NCI-H1436 (cell line): ENCODE measurements at regions not wholly inside any gene's neighbourhood (a gene's known extent, or its start where the extent isn't known, plus 50 kb on each side); places are given as distances from the start of the nearest gene placed in this dataset.
"Not testable (repeated sequence)": the region's sequence is repeated elsewhere in the genome, so short reads cannot be mapped to it uniquely, and the experiment has no call there.

Experiments used
- DNase-seq: peaks from one replicate; lab custom pipeline; 2025; lab: John Stamatoyannopoulos, UW

DNA sequence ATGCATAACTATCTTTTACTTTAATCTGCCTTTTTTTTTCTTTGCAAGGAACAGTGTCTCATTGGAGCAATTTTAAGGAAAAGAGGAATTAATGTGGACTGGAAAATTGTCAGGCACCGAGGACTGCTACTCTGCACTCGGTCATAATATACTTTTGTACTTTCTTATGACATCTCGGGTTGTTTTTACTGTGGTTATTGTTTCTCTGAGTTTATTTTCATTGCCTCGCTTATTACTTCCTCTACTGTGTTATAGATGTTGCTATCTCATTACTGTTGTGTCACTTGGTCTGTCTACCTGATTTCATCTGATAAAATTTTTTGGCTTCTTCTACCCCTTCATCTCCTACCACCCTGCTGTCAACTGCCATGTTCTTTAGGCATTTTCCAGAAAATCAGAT lies 213.5 kb upstream of the POU1F1 start:
- no peak for DNase-seq

DNA sequence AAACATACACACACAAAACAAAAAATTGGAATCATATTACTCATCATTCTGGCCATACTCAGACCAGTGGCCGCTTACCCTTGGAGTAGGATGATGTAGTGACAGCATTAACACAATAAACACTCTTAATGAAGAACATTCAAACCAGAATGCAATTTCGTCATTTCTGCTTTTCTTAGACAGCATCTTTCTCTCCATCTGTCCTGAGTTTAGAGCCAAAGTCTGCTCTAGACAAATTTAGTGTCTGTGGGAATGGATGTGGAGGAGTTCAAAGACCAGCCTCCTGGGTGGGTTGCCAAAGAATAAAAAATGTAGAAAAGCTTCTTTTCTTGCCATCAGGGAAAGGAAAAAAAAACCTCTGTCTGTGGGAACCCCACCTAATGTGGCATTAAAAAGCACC lies 212.4 kb upstream of the POU1F1 start:
- DNase-seq, result no peak

DNA sequence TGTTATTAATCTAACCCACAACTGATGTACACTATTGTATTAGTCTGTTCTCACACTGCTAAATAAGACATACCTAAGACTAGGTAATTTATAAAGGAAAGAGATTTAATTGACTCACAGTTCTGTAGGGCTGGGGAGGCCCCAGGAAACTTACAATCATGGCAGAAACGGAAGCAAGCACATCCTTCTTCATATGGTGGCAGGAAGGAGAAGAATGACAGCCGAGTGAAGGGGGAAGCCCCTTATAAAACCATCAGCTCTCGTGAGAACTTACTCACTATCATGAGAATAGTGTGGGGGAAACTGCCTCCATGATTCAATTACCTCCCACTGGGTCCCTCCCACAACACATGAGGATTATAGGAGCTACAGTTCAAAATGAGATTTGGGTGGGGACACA lies 210.3 kb upstream of the POU1F1 start:
- DNase-seq, result not testable (repeated sequence)

DNA sequence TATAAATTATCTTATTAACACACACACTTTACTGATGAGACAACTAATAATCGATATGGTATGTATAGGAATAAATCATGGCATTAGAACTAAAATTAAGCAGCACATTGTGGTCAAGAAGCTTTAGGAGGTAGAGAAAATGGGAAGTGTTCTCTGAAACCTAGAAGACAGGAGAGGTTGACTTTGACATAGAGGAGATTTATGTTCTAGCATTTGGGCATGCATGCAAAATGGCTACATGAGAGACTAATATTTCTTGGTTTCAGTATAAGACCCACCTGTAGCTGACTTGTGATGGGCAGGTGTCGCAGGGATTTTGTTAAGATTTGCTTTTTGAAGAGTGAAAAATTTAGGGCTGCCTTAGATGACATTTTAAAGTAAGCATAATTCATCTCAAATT lies 209.7 kb upstream of the POU1F1 start:
- no peak for DNase-seq

DNA sequence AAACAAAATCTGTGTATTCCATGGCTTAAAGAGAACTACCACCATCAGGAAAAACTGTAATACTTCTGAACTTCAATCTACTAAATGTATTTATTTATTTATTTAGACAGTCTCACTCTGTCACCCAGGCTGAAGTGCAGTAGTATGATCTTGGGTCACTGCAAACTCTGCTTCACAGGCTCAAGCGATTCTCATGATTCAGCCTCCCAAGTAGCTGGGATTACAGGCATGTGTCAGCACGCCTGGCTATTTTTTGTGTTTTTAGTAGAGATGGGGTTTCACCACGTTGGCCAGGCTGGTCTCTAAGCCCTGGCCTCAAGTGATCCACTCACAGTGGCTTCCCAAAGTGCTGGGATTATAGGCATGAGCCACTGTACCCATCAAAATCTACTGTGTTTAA lies 202.3 kb upstream of the POU1F1 start:
- DNase-seq, result no peak

DNA sequence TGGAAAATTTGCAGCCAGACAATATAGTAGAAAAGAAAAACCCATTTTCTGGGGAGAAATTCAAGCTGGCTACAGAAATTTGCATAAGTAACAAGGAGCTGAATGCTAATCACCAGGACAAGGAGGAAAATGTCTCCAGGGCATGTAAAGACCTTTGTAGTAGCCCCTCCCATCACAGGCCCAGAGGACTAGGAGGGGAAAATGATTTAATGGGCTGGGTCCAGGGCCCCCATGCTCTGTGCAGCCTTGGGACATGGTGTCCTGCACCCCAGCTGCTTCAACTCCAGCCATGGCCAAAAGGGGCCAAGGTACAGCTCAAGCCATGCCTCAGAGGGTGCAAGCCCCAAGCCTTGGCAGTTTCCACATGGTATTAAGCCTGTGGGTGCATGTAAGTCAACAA lies 197.6 kb upstream of the POU1F1 start:
- DNase-seq, result no peak

DNA sequence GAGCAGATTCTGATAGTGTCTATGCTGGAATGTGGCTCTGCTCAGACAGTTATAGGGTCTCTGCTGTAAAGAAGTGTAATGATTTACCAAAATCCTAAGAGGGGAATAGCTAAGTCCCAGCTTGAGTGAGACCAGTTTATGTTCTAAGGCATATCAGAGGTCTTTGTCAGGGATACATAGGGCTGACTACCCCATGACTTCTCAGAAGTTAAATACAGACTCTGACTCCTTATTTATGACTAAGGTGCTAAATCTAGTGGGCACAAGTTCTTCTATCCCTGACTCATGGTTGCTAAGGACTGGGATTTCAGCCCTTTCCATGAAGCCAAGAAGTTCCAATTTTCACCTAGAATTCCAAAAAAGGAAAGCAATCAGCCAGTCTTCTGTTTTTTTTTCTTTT lies 192.6 kb upstream of the POU1F1 start:
- DNase-seq, result no peak

DNA sequence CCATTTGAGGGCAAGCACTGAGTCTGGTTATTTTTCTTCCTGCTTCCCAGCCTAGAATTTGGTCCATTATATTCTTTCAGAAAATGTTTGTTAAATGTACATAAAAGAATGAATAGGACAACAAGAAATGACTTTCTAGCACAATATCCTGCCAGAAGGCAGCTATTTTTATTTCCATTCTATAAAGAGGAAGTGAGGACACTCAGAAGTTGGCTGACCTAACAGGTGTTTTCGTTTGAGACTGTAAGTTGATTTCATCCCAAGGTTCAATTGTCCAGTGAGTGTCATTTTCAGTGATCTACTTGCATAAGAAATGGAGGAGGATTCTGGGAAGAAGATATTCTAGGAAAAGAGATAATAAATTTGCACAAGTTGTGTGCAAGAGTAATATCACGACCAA lies 191.9 kb upstream of the POU1F1 start:
- no peak for DNase-seq

DNA sequence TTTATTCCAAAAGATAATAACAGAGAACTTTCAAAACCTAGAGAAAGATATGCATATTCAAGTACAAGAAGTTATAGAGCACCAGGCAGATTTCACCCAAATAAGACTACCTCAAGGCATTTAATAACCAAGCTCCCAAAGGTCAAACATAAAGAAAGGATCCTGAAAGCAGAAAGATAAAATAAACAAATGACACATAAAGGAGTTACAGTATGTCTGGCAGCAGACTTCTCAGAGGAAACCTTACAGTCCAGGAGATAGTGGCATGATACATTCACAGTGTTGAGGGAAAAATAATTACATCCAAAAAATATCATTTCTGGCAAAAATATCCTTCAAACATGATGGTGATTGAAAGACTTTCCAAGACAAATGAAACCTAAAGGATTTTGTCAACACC lies 185.8 kb upstream of the POU1F1 start:
- DNase-seq, result no peak

DNA sequence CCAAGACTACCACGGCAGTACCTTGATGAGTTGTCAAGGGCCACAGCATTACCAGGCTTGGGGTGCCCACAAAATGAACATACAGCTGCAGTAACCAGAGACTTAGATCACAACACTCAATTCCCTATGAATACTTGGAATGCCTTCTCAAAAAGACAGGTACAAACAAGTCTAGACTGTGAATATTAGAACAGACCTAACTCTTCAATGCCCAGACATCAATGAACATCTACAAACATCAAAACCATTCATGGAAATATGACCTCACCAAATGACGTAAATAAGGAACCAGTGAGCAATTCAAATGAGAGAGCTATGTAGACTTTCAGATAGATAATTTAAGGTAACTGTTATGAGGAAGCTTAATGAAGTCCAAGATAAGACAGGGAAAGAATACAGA lies 185.1 kb upstream of the POU1F1 start:
- DNase-seq, result no peak

DNA sequence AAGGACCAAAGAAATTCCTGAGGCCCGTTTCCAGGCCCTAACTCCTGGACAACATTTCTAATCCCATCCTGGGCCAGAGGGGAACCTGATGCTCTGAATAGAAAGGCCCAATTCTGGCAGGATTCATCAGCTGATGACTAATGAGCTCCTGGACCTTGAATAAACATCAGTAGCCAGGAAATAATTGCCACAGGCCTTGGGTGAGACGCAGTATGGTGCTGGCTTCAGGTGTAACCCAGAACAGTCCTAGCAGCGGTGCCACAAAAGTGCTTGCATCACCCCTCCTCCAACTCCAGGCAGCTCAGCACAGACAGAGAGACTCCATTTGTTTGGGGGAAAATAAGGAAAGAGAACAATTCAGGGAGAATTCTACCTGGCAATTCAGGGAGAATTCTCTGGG lies 184.7 kb upstream of the POU1F1 start:
- DNase-seq, result no peak

DNA sequence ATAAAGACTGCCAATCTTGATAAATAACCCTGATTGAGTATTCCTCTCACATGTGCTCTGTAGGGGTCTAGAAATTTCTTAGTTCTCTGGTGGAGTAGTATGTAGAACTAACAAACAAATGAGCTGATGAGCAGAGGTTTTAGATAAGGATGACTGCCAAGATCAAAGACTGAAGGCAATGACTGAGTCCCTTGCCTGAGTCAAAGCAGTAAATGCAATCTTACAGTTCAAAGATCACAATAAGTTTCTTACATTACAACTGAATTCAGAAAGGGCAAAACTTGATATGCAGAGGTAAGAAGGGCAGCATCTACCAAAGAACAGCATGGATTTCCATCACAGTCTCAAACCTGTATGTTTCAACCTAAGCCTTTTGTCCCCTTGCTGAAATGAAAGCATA lies 172.2 kb upstream of the POU1F1 start:
- DNase-seq, result no peak

DNA sequence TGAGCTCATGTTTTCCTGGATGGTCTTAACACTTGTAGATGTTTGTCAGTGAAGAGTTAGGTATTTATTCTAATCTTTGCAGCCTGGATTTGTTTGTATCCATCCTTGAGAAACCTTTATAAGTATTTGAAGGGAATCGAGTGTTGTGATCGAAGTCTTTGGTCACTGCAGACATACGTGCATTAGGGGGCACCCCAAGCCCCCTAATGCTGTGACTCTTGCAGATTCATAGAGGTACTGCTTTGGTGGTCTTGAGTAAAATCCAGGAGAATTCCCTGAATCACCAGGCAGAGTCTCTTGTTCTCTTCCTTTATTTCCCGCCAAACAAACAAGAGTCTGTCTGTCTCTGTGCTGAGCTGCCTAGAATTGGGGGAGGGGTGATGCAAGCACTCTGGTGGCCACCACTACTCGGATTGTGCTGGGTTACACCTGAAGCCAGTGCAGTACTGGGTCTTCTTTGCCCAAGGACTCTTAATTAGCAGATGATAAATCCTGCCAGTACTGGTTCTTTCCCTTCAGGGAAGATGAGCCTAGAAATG lies 170.5 kb upstream of the POU1F1 start:
- no peak for DNase-seq

DNA sequence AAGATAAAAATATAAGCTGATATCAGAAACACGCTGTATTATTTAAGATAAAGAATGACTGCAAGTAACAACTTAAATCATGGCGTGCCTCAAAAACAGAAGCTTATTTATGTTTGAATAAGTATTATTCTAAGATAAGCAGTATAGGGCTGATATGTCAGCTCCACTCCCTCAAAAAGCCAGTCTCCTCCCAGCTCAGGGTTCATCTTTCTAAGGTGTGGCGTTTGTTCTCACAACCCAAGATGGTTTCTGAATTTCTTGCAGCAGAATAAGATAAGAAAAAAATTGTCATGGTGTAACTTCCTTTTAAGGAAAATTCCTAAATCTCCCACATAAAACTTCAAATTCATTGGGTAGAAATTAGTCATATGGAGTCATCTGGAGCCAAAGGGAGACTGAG lies 166.1 kb upstream of the POU1F1 start:
- no peak for DNase-seq

DNA sequence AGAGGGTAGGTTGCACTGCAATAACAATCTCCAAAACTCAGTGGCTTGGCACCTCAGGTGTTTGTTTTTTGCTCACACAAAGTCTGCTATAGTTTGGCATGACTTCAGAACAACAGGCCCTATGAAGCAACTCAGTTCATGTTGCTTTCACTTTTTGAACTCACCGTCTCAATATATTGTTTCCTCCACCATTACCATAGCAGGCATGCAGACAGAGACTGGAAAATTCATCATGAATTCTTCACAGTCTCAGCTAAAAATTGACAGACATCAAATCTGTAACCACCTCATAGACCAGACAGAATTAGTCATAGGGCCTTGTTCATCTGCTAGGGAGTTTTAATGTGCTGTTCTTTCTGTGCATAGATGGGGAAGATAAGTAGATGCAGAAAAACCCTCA lies 161.4 kb upstream of the POU1F1 start:
- no peak for DNase-seq

DNA sequence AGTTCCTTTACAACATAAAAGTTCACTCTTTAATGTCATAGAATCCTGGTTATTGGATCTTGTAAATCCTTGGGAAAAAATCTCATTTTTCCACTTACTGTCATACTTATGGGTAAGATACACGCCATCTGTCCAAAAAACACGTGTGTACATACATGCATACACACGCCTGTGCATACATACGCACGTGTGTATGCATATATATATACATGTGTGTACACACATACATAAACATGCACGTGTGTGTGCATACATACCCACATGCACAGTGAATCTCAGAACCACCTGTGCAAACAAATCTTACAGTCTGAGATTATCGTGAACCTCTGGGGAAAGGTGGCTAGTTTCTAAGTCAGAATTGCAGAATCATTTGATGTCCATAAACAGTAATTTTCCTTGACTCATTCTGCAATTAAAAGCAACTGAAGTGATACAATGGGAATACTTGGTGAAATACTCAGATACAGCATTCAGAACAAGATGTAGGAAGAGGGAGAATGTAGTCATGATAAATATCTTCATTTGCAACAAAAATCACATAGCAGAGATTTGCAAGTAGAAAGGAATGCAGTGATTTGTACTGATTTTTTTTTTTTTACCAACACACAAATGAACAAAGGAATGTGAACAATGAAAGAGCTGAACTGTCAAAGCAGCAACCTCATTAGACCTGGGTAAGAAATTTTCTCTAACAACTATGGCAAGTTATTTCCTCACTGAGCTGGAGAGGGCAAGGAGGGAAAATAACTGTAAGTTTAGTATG lies 160.6 kb upstream of the POU1F1 start:
- DNase-seq, result no peak

DNA sequence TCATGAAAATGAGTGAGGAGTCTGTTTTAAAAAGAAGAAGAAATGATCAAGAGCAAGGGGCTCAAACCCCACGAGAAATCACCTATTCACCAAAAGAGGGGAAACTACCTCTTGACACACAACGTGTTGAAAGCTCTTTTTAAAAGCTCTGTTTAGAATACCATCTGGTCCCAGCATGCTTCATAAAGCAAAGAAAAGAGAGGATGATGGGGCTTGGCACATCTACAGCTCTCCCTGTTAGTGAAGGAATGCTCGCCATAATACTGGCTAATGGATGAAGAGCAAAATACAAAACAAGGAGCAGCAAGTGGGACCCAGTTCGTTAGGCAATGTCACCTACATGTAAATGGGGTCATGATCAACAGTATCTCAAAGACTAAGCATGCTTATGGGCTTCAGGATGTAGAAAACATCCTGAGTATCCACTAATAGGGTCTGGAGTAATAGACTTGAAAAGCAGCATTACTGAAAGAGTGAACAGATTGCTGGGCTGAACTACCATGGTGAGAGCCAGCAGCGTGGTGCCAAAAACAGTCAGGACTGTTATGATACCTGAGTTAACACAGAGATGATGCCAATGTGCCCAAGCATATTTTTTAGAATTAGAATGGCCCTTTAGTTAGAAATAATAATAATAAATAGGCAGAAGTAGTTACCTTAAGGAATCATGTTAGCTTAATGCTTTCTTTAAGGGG lies 159.7 kb upstream of the POU1F1 start:
- DNase-seq, result no peak

DNA sequence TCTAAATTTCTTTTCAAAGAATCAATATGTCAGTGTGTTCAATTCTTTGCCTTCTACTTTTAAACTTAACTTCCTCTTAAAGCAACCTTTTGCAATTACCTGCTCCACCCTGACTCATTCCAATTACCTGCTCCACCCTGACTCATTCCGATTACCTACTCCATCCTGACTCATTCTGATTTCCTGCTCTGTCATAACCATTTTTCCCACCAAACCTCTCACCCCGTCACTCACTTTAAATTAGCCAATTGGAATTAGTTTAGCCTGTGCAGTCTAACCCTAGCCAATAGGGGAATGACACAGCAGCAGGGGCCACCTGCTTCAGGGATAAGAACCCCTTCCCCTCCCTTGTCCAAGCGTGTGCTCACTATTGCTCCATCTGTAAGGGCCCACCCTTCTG lies 157.1 kb upstream of the POU1F1 start:
- DNase-seq, result not testable (repeated sequence)

DNA sequence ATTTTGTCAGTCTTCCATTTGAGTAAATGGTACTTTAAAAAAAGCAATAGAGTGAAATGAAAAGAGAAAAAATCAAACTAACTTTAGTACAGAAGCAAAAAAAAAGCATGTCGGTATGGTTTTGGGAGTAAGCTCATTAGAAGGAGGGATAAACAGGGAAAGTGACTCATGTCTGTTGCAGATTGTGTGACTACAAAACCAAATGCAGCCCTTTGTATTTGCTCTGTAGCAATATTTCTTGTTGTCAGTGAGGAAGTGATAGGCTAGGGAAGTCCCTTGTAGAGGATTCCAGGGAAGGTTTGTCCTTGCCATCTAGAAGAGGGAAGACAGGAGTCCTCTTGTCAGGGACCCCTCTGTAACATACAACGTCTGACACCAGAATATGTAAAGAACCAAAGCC lies 150.5 kb upstream of the POU1F1 start:
- no peak for DNase-seq

DNA sequence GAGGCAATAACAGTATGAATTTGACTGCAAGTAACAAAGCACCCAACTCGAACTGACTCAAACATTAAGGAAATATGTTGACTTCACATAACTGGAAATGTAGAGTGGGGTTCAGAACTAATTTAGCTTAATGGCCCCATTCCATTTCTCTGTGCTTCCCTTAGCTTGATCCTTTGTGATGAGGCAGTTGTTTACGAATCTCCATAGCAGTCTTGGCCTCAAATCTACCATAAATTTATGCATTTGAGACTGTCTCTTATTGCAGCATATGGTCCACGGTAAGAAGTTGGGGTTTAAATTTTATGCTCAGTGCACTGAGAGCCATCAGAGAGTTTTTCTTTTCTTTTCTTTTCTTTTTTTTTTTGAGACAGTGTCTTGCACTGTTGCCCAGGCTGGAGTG lies 148.7 kb upstream of the POU1F1 start:
- DNase-seq, result no peak

DNA sequence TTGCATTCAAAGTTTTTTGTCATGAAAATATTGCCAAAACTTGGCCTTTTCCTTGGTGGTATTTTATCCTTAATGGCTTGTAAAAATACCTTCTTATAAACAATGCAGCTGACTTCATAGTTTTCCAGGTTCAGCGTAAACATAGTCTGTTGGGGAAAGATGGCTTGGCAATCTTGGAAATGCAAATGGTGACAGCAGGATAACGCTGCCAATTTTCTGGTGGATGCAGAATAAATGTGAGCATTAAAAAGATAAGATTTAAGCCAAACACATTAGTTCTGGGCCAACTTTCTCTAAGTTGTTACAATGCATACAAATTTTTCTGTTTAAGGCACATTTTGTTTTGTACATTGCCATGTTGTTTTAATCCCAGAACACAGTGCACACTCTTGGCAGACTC lies 147.0 kb upstream of the POU1F1 start:
- no peak for DNase-seq

DNA sequence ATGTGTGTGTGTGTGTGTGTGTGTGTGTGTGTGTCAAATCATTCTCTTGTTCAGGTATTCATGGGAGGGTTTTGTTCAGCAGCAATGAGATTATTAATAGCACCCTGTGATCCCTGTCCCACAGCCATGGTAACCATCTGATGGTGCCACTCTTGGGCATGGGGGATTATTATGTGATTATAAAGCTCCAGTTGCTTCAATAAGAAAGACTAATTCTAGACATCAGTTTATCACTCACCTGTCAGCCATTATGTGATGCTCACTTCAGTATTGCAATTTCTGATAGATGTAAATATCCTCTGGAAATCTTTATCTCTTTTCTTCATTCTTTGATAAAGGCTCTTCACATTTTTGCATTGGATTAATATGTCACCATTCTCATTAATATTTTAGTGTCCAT lies 145.9 kb upstream of the POU1F1 start:
- no peak for DNase-seq

DNA sequence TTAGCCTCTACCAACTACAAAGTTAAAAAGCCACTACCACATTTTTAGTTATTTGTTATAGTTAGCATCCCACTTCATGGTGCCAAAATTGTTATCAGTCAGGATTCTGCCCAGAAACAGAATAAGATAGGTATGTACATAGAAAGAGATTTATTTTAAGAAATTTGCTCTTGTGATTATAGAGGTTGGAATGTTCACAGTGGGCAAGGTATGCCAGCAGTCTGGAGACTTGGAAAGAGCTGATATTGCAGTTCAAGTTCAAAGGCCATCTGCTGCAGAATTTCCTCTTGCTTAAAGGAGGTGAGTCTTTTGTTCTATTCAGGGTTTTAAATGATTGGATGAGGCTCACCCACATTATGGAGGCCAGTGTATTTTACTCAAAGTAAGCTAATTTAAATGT lies 143.8 kb upstream of the POU1F1 start:
- DNase-seq, result no peak

DNA sequence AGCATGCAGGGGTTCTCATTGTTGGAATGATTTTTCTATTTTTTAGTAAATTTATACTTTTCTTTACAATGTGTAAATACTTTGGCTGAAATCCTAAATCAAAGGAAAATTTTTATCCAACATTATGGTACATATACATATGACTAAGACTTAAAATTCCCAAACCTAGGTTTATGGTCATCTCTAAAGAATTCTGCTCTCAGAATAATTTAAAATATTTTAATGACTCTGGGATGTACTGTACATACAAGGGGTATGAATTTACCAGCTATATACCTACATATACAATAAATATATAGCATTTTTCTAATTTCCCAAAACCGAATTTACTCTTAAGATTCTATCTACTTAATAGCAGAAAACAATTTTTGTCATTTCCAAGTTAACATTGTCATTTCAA lies 137.9 kb upstream of the POU1F1 start:
- no peak for DNase-seq
